ENCODE measurements at regions not wholly inside any gene's neighbourhood (a gene's known extent, or its start where the extent isn't known, plus 50 kb on each side); places are given as distances from the start of the nearest gene placed in this dataset.

GRCh38 chr10:111804781-111805180 lies 378.8 kb downstream of the GPAM start:
- H3K4me2 ChIP-seq (ENCODE audit: low read depth, low read length) = no peak overlapping the region
- H2BK20ac ChIP-seq (ENCODE audit: low read depth, low read length) = no peak overlapping the region
- no peaks in the 10 kb centered on the region for H3K79me1 ChIP-seq (ENCODE audit: low read depth in 1 of 2, low read length in 2 of 2)
- H3K4me1 ChIP-seq (ENCODE audit: control insufficient read depth, insufficient read depth, low read length) = no peaks in the 10 kb centered on the region
- H3K27me3 ChIP-seq (ENCODE audit: control insufficient read depth, insufficient read depth, low read length) = no peaks in the 10 kb centered on the region
- no peak overlapping the region for H2AFZ ChIP-seq (replicated peaks; ENCODE audit: low read length, poor library complexity)
- no peak overlapping the region for H2AK9ac ChIP-seq (replicated peaks; ENCODE audit: low read depth, low read length, poor library complexity)
- no peak overlapping the region for H3K9ac ChIP-seq (ENCODE audit: low read depth, low read length)
- no peak for TF ChIP-seq CHD1 (IDR thresholded peaks at IDR 0.05; ENCODE audit: low read depth, low read length)
- no peak for TF ChIP-seq RAD21 (IDR thresholded peaks at IDR 0.05; ENCODE audit: low read length)
- TF ChIP-seq POLR2A (IDR thresholded peaks at IDR 0.05; ENCODE audit: low read depth, low read length) = no peak
- no peak for TF ChIP-seq MAFK (IDR thresholded peaks at IDR 0.05; ENCODE audit: low read depth, low read length)
- TF ChIP-seq BHLHE40 (IDR thresholded peaks at IDR 0.05; ENCODE audit: low read depth, low read length) = no peak
- no peak for TF ChIP-seq RFX5 (IDR thresholded peaks at IDR 0.05; ENCODE audit: low read depth, low read length)
- TF ChIP-seq NFE2L2 (IDR thresholded peaks at IDR 0.05; ENCODE audit: low read depth, low read length) = no peak
- no peak for TF ChIP-seq SMC3 (IDR thresholded peaks at IDR 0.05; ENCODE audit: low read depth, low read length)
- TF ChIP-seq CTCF (conservative IDR thresholded peaks at IDR 0.05; ENCODE audit: low read depth, low read length) = no peak
- no peak for TF ChIP-seq ELK1 (IDR thresholded peaks at IDR 0.05; ENCODE audit: borderline replicate concordance, low read depth, low read length)
- TF ChIP-seq USF2 (IDR thresholded peaks at IDR 0.05; ENCODE audit: low read depth, low read length) = no peak
- no peak for TF ChIP-seq FOS (IDR thresholded peaks at IDR 0.05; ENCODE audit: low read depth, low read length)
- TF ChIP-seq RCOR1 (IDR thresholded peaks at IDR 0.05; ENCODE audit: insufficient replicate concordance, low read length) = no peak
- no peak for TF ChIP-seq CEBPB (IDR thresholded peaks at IDR 0.05; ENCODE audit: low read depth, low read length)
- no peak for TF ChIP-seq MAZ (IDR thresholded peaks at IDR 0.05; ENCODE audit: borderline replicate concordance, low read depth, low read length)
- dilution Hi-C loops (cut with HindIII; ENCODE audit: low sequenced_read_pairs, unreplicated experiment) (no loop called here), intact Hi-C loops (cut with micrococcal nuclease) (no loop called here), in situ Hi-C loops (cut with MboI; ENCODE audit: low sequenced_read_pairs) (no loop called here)
- no peak overlapping the region for H3K14ac ChIP-seq (replicated peaks; ENCODE audit: low read depth, low read length)
- H3K56ac ChIP-seq (ENCODE audit: extremely low read depth, insufficient read depth, low read length) = no peak overlapping the region
- H4K5ac ChIP-seq (ENCODE audit: low read depth, low read length) = no peak overlapping the region
- H3K4ac ChIP-seq (ENCODE audit: low read depth, low read length) = no peak overlapping the region
- H2BK120ac ChIP-seq (ENCODE audit: low read depth, low read length) = no peak overlapping the region
- no peak overlapping the region for H4K8ac ChIP-seq (ENCODE audit: low read depth in 2 of 2, low read length in 2 of 2)
- ATAC-seq (ENCODE audit: low read depth) (no peak), DNase-seq (no peak)
- no peak overlapping the region for H3K23ac ChIP-seq (ENCODE audit: low read depth, low read length)
- BruUV-seq (replicated peaks) = no TSS peak
- H2AK5ac ChIP-seq (ENCODE audit: low read depth, low read length) = no peak overlapping the region
- no peak overlapping the region for H2BK5ac ChIP-seq (ENCODE audit: low read depth, low read length, poor library complexity, severe bottlenecking)
- no peaks in the 10 kb centered on the region for H3K9me1 ChIP-seq (ENCODE audit: insufficient read depth, low read length)
- ChIA-PET POLR2A (ENCODE audit: unreplicated experiment) (no interaction called here), CTCF (no interaction called here)
- no peaks in the 10 kb centered on the region for H3K36me3 ChIP-seq (ENCODE audit: control insufficient read depth, insufficient read depth, low read length)
- H4K91ac ChIP-seq (ENCODE audit: insufficient read depth, low read depth, low read length) = no peak overlapping the region
- no peak overlapping the region for H3K27ac ChIP-seq (ENCODE audit: insufficient read depth, low read length)
- H4K20me1 ChIP-seq (ENCODE audit: insufficient read depth, low read length) = no peaks in the 10 kb centered on the region
- no peak overlapping the region for H2BK15ac ChIP-seq (ENCODE audit: low read depth, low read length)
- H3K4me3 ChIP-seq (ENCODE audit: insufficient read depth, low read depth, low read length) = no peak overlapping the region
- no CpG with 5 or more reads among the region's 3 CpGs for WGBS, 2 experiments (ENCODE audit: extremely low coverage in 2 of 2, insufficient read length in 1 of 2)
- H3K9me3 ChIP-seq (ENCODE audit: control insufficient read depth, insufficient read depth, low read length) = peaks cover 16% of the 10 kb centered on the region
- H3K18ac ChIP-seq (ENCODE audit: low read depth, low read length) = no peak overlapping the region
